HEK293 (cell line): ENCODE measurements at regions not wholly inside any gene's neighbourhood (a gene's known extent, or its start where the extent isn't known, plus 50 kb on each side); places are given as distances from the start of the nearest gene placed in this dataset.

Source experiments
- CTCF ChIA-PET: fragments of 350-600 bp; formaldehyde crosslinking; extraction: SDS; loops from one replicate; lab custom pipeline; 2021; ENCODE audit warnings: antibody characterized with exemption; lab: Yijun Ruan, JAX
- POLR2A ChIA-PET: fragments of 300-600 bp; formaldehyde crosslinking; extraction: SDS; loops from one replicate; lab custom pipeline; 2020; ENCODE audit warnings: antibody characterized with exemption, inconsistent platforms; lab: Yijun Ruan, JAX
- H3K27ac ChIP-seq: fragments of 200-500 bp; sonication (Bioruptor generic); 2 replicates; pipeline ENCODE4 v1.5.1; 2014; ENCODE audit warnings: low read depth, low read length, control low read depth, inconsistent platforms; ENCODE audit errors: extremely low read depth
- H3K36me3 ChIP-seq, 2 experiments: fragments of 200-500 bp in 1 of 2; sonication (Bioruptor generic) in 1 of 2; 1 replicate in 1 of 2; 2 replicates in 1 of 2; pipeline ENCODE4 v1.5.1; 2014 to 2017; ENCODE audit warnings: inconsistent platforms in 2 of 2, low read length in 2 of 2; ENCODE audit not compliant: control insufficient read depth in 2 of 2, insufficient read depth in 1 of 2
- H3K4me1 ChIP-seq: fragments of 200-500 bp; sonication (Bioruptor generic); 2 replicates; pipeline ENCODE4 v1.5.1; 2014; ENCODE audit warnings: mild to moderate bottlenecking, low read length, inconsistent platforms; ENCODE audit not compliant: control insufficient read depth, insufficient read depth
- H3K4me3 ChIP-seq: 2 replicates; pipeline ENCODE4 v1.5.1; 2011; ENCODE audit warnings: low read depth, mild to moderate bottlenecking, control low read depth, low read length, moderate library complexity
- H3K9me3 ChIP-seq: fragments of 200-500 bp; sonication (Bioruptor generic); 2 replicates; pipeline ENCODE4 v1.5.1; 2014; ENCODE audit warnings: low read depth, low read length, inconsistent platforms; ENCODE audit not compliant: control insufficient read depth, insufficient read depth
- BCL11B ChIP-seq: fragments of 450-650 bp; formaldehyde crosslinking; IDR thresholded peaks from 2 replicates; pipeline ENCODE4 v1.5.1; 2016; ENCODE audit warnings: low read depth, missing biosample characterization, missing genetic modification characterization
- KLF1 ChIP-seq: fragments of 450-650 bp; formaldehyde crosslinking; IDR thresholded peaks from 2 replicates; pipeline ENCODE4 v1.5.1; 2016; ENCODE audit warnings: missing biosample characterization, missing genetic modification characterization
- MYNN ChIP-seq: fragments of 450-650 bp; formaldehyde crosslinking; IDR thresholded peaks from 2 replicates; pipeline ENCODE4 v1.5.1; 2016; ENCODE audit warnings: missing biosample characterization, missing genetic modification characterization, borderline replicate concordance
- SETDB1 ChIP-seq: IDR thresholded peaks from one replicate; pipeline ENCODE4 v1.6.1; 2017; ENCODE audit warnings: mild to moderate bottlenecking, low read length, moderate library complexity, mixed read lengths; ENCODE audit not compliant: insufficient read length
- SP3 ChIP-seq: fragments of 450-650 bp; formaldehyde crosslinking; IDR thresholded peaks from 2 replicates; pipeline ENCODE4 v1.5.1; 2016; ENCODE audit warnings: missing biosample characterization, missing genetic modification characterization
- ZFHX2 ChIP-seq: fragments of 450-650 bp; formaldehyde crosslinking; conservative IDR thresholded peaks from 2 replicates; pipeline ENCODE4 v1.5.1; 2016; ENCODE audit warnings: missing biosample characterization, missing genetic modification characterization
- ZNF146 ChIP-seq: fragments of 450-650 bp; formaldehyde crosslinking; IDR thresholded peaks from 2 replicates; pipeline ENCODE4 v1.5.1; 2016; ENCODE audit warnings: missing biosample characterization, missing genetic modification characterization
- ZNF16 ChIP-seq: fragments of 450-650 bp; formaldehyde crosslinking; IDR thresholded peaks from 2 replicates; pipeline ENCODE4 v1.5.1; 2016; ENCODE audit warnings: low read depth, missing biosample characterization, missing genetic modification characterization
- ZNF248 ChIP-seq: fragments of 450-650 bp; formaldehyde crosslinking; IDR thresholded peaks from 2 replicates; pipeline ENCODE4 v1.5.1; 2017; ENCODE audit warnings: missing biosample characterization, missing genetic modification characterization
- ZNF292 ChIP-seq: fragments of 450-650 bp; formaldehyde crosslinking; IDR thresholded peaks from 2 replicates; pipeline ENCODE4 v1.5.1; 2016; ENCODE audit warnings: low read depth, missing biosample characterization, missing genetic modification characterization, borderline replicate concordance
- ZNF335 ChIP-seq: fragments of 450-650 bp; formaldehyde crosslinking; conservative IDR thresholded peaks from 2 replicates; pipeline ENCODE4 v1.5.1; 2016; ENCODE audit warnings: missing biosample characterization, missing genetic modification characterization
- ZNF37A ChIP-seq: fragments of 450-650 bp; IDR thresholded peaks from 2 replicates; pipeline ENCODE4 v1.5.1; 2018; ENCODE audit warnings: missing biosample characterization, missing genetic modification characterization
- ZNF394 ChIP-seq: fragments of 450-650 bp; formaldehyde crosslinking; IDR thresholded peaks from 2 replicates; pipeline ENCODE4 v1.5.1; 2016; ENCODE audit warnings: missing biosample characterization, missing genetic modification characterization, mild to moderate bottlenecking, moderate library complexity, borderline replicate concordance
- ZNF510 ChIP-seq: fragments of 450-650 bp; formaldehyde crosslinking; IDR thresholded peaks from 2 replicates; pipeline ENCODE4 v1.5.1; 2018; ENCODE audit warnings: mild to moderate bottlenecking, missing genetic modification characterization, missing biosample characterization; ENCODE audit not compliant: insufficient replicate concordance
- ZNF548 ChIP-seq: fragments of 450-650 bp; formaldehyde crosslinking; IDR thresholded peaks from 2 replicates; pipeline ENCODE4 v1.5.1; 2016; ENCODE audit warnings: missing biosample characterization, missing genetic modification characterization
- ZNF561 ChIP-seq: fragments of 450-650 bp; IDR thresholded peaks from 2 replicates; pipeline ENCODE4 v1.5.1; 2018; ENCODE audit warnings: missing biosample characterization, missing genetic modification characterization, borderline replicate concordance
- ZNF571 ChIP-seq: fragments of 450-650 bp; formaldehyde crosslinking; IDR thresholded peaks from 2 replicates; pipeline ENCODE4 v1.5.0; 2017; ENCODE audit warnings: missing biosample characterization, missing genetic modification characterization
- ZNF600 ChIP-seq: fragments of 450-650 bp; formaldehyde crosslinking; IDR thresholded peaks from 2 replicates; pipeline ENCODE4 v1.5.1; 2016; ENCODE audit warnings: missing biosample characterization, missing genetic modification characterization
- ZNF664 ChIP-seq: fragments of 450-650 bp; formaldehyde crosslinking; IDR thresholded peaks from 2 replicates; pipeline ENCODE4 v1.5.1; 2016; ENCODE audit warnings: missing biosample characterization, missing genetic modification characterization
- ZNF670 ChIP-seq: fragments of 450-650 bp; formaldehyde crosslinking; IDR thresholded peaks from 2 replicates; pipeline ENCODE4 v1.5.1; 2016; ENCODE audit warnings: missing biosample characterization, missing genetic modification characterization, low read depth
- ZNF792 ChIP-seq: fragments of 450-650 bp; formaldehyde crosslinking; IDR thresholded peaks from 2 replicates; pipeline ENCODE4 v1.5.1; 2016; ENCODE audit warnings: missing biosample characterization, missing genetic modification characterization
- TF ChIP-seq, protein P1 (sequence below): fragments of 450-650 bp; formaldehyde crosslinking; optimal IDR thresholded peaks from 2 replicates; pipeline ENCODE3; 2016; ENCODE audit warnings: missing biosample characterization, mild to moderate bottlenecking, missing genetic modification characterization
- TF ChIP-seq, protein P2 (sequence below): fragments of 450-650 bp; formaldehyde crosslinking; IDR thresholded peaks from 2 replicates; pipeline ENCODE4 v1.5.1; 2016; ENCODE audit warnings: missing biosample characterization, missing genetic modification characterization, borderline replicate concordance
- TF ChIP-seq, protein P3 (sequence below): fragments of 450-650 bp; formaldehyde crosslinking; IDR thresholded peaks from 2 replicates; pipeline ENCODE4 v1.5.1; 2017; ENCODE audit warnings: missing biosample characterization, missing genetic modification characterization
- TF ChIP-seq, protein P4 (sequence below): fragments of 450-650 bp; formaldehyde crosslinking; IDR thresholded peaks from 2 replicates; pipeline ENCODE4 v1.5.1; 2016; ENCODE audit warnings: missing biosample characterization, missing genetic modification characterization
- TF ChIP-seq, protein P5 (sequence below): fragments of 450-650 bp; formaldehyde crosslinking; IDR thresholded peaks from 2 replicates; pipeline ENCODE4 v1.5.1; 2016; ENCODE audit warnings: missing biosample characterization, missing genetic modification characterization

DNA sequence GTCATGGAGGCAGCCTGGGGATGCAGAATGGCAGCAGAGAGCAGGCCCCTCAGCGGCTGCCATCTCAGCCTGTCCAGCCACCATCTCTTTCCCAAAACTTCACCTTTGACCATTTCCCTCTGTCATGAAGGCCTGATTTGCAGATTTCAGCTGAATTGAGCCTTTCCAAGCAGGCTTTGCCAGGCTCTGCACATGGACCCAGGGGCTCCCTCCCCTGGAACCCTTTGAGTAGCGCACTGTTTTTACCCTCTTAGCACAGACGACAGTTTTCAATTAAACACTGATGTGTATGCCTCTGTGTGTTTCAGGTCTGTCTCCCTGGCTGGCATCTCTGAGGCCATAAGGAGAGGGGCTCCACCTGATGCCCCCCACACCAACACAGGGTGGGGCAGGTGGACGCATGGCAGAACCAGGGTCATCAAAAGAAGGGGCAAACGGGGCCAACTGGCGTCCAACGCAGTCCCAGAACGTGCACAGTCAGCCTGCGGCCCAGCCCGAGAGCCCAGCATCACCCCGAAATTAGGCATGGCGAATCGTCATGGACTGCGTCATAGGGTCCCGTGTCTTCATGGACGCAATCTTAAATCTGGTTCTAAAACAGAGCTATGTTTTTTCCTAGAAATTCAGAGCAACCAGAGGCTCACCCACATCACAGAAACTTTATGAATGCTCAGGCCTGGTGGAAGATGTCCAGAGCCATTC lies 185.0 kb upstream of the TCERG1L start:
- no peaks in the 10 kb centered on the region for H3K9me3 ChIP-seq
- ChIA-PET POLR2A (no interaction called here), CTCF (interaction anchor here (0.6 kb wide), 1 partner anchor 517 kb away, joined by 4 read pairs; no protein-coding TSS in a partner anchor)
- no peak overlapping the region for H3K4me3 ChIP-seq
- H3K36me3 ChIP-seq = no peaks in the 10 kb centered on the region
- TF ChIP-seq ZNF335 (tag by site-specific recombination) = no peak
- TF ChIP-seq BCL11B (tag by site-specific recombination) = no peak
- TF ChIP-seq ZNF510 (tag by site-specific recombination) = no peak
- no peak for TF ChIP-seq ZNF248 (tag by site-specific recombination)
- TF ChIP-seq, protein P1, sequence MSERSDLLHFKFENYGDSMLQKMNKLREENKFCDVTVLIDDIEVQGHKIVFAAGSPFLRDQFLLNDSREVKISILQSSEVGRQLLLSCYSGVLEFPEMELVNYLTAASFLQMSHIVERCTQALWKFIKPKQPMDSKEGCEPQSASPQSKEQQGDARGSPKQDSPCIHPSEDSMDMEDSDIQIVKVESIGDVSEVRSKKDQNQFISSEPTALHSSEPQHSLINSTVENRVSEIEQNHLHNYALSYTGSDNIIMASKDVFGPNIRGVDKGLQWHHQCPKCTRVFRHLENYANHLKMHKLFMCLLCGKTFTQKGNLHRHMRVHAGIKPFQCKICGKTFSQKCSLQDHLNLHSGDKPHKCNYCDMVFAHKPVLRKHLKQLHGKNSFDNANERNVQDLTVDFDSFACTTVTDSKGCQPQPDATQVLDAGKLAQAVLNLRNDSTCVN (tag by site-specific recombination) = no peak
- TF ChIP-seq ZNF394 = no peak
- no peak for TF ChIP-seq ZNF600 (tag by site-specific recombination)
- TF ChIP-seq ZNF16 (tag by site-specific recombination) = no peak
- no peak for TF ChIP-seq ZNF561 (tag by site-specific recombination)
- no peak for TF ChIP-seq ZNF792
- TF ChIP-seq, protein P2, sequence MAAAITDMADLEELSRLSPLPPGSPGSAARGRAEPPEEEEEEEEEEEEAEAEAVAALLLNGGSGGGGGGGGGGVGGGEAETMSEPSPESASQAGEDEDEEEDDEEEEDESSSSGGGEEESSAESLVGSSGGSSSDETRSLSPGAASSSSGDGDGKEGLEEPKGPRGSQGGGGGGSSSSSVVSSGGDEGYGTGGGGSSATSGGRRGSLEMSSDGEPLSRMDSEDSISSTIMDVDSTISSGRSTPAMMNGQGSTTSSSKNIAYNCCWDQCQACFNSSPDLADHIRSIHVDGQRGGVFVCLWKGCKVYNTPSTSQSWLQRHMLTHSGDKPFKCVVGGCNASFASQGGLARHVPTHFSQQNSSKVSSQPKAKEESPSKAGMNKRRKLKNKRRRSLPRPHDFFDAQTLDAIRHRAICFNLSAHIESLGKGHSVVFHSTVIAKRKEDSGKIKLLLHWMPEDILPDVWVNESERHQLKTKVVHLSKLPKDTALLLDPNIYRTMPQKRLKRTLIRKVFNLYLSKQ (tag by site-specific recombination) = no peak
- TF ChIP-seq, protein P3, sequence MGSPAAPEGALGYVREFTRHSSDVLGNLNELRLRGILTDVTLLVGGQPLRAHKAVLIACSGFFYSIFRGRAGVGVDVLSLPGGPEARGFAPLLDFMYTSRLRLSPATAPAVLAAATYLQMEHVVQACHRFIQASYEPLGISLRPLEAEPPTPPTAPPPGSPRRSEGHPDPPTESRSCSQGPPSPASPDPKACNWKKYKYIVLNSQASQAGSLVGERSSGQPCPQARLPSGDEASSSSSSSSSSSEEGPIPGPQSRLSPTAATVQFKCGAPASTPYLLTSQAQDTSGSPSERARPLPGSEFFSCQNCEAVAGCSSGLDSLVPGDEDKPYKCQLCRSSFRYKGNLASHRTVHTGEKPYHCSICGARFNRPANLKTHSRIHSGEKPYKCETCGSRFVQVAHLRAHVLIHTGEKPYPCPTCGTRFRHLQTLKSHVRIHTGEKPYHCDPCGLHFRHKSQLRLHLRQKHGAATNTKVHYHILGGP (tag by site-specific recombination) = no peak
- TF ChIP-seq ZNF664 (tag by site-specific recombination) = no peak
- TF ChIP-seq ZFHX2 (tag by site-specific recombination) = no peak
- H3K27ac ChIP-seq = no peak overlapping the region
- no peaks in the 10 kb centered on the region for H3K4me1 ChIP-seq

DNA sequence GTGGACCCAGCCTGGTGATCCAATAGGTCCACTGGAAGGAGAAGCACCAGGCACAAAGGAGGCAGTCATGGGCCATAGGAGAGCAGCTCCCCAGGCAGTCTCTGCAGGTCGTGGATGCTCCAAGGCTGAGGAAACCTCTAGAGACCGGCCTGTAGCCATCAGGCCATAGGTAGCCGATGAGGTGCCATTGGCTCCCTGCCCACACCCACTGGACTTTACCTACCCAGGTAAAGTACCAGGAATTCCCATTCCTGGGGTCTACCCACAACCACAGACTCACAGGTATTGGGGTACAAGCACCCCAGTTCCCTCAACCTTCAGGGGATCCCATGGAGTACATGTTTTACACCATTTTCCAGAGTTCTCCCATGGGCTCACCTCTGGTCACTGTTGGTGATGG lies 188.0 kb upstream of the TCERG1L start:
- no peaks in the 10 kb centered on the region for H3K4me1 ChIP-seq
- TF ChIP-seq ZNF292 (tag by site-specific recombination) (no peak), ZNF548 (tag by site-specific recombination) (no peak), ZNF571 (tag by site-specific recombination) (no peak), ZNF37A (tag by site-specific recombination) (no peak), SP3 (tag by site-specific recombination) (no peak), ZNF146 (tag by site-specific recombination) (no peak), MYNN (tag by site-specific recombination) (no peak), ZNF670 (no peak), SETDB1 (no peak), KLF1 (tag by site-specific recombination) (no peak)
- TF ChIP-seq, protein P4, sequence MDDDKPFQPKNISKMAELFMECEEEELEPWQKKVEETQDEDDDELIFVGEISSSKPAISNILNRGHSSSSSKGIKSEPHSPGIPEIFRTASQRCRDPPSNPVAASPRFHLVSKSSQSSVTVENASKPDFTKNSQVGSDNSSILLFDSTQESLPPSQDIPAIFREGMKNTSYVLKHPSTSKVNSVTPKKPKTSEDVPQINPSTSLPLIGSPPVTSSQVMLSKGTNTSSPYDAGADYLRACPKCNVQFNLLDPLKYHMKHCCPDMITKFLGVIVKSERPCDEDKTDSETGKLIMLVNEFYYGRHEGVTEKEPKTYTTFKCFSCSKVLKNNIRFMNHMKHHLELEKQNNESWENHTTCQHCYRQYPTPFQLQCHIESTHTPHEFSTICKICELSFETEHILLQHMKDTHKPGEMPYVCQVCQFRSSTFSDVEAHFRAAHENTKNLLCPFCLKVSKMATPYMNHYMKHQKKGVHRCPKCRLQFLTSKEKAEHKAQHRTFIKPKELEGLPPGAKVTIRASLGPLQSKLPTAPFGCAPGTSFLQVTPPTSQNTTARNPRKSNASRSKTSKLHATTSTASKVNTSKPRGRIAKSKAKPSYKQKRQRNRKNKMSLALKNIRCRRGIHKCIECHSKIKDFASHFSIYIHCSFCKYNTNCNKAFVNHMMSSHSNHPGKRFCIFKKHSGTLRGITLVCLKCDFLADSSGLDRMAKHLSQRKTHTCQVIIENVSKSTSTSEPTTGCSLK (tag by site-specific recombination) = no peak
- TF ChIP-seq, protein P5, sequence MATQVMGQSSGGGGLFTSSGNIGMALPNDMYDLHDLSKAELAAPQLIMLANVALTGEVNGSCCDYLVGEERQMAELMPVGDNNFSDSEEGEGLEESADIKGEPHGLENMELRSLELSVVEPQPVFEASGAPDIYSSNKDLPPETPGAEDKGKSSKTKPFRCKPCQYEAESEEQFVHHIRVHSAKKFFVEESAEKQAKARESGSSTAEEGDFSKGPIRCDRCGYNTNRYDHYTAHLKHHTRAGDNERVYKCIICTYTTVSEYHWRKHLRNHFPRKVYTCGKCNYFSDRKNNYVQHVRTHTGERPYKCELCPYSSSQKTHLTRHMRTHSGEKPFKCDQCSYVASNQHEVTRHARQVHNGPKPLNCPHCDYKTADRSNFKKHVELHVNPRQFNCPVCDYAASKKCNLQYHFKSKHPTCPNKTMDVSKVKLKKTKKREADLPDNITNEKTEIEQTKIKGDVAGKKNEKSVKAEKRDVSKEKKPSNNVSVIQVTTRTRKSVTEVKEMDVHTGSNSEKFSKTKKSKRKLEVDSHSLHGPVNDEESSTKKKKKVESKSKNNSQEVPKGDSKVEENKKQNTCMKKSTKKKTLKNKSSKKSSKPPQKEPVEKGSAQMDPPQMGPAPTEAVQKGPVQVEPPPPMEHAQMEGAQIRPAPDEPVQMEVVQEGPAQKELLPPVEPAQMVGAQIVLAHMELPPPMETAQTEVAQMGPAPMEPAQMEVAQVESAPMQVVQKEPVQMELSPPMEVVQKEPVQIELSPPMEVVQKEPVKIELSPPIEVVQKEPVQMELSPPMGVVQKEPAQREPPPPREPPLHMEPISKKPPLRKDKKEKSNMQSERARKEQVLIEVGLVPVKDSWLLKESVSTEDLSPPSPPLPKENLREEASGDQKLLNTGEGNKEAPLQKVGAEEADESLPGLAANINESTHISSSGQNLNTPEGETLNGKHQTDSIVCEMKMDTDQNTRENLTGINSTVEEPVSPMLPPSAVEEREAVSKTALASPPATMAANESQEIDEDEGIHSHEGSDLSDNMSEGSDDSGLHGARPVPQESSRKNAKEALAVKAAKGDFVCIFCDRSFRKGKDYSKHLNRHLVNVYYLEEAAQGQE (tag by site-specific recombination) = no peak
- H3K27ac ChIP-seq = no peak overlapping the region
- H3K9me3 ChIP-seq = no peaks in the 10 kb centered on the region
- CTCF ChIA-PET = no interaction called here
- POLR2A ChIA-PET = no interaction called here
- no peaks in the 10 kb centered on the region for H3K36me3 ChIP-seq
- no peak overlapping the region for H3K4me3 ChIP-seq
